Thyroid gland (tissue), 4 donors: ENCODE measurements at regions not wholly inside any gene's neighbourhood (a gene's known extent, or its start where the extent isn't known, plus 50 kb on each side); places are given as distances from the start of the nearest gene placed in this dataset.

ENCODE experiments used
- POLR2A ChIP-seq, 2 donors: fragments of 450-650 bp; IDR thresholded peaks; one replicate each; pipeline ENCODE4 v1.6.1; 2017; ENCODE audit warnings: antibody characterized with exemption in 2 of 2, mild to moderate bottlenecking in 2 of 2, moderate library complexity in 1 of 2
- TF ChIP-seq, protein P1 (sequence below), 6 experiments: fragments of 200-600 bp in 3 of 6; fragments of 450-650 bp in 3 of 6; sonication (generic) in 3 of 6; IDR thresholded peaks; one replicate each; pipeline ENCODE4 v1.5.1; 2016 to 2019; ENCODE audit warnings: antibody characterized with exemption in 6 of 6, mild to moderate bottlenecking in 2 of 6, inconsistent platforms in 1 of 6, moderate library complexity in 1 of 6

DNA sequence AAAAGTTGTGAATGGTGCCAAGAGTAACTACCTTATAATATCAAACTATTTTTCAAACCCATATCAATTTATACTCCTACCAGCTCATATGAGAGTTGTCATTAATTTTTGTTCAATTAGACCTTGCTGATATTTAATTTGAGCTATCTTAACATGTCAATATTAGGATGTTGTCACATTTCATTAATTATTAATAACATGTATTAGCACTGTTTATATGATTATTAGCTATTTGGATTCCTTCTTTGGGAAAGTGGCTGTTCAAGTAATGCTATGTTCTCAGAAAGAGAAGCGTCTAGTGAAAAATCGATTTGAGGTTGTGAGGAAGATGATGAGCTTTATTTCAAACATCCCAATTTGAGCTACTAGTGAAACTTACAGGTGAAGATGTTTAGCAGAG, 620.2 kb downstream of the KCNJ3 start:
- TF ChIP-seq POLR2A (IDR thresholded peaks at IDR 0.05) = no peak
- TF ChIP-seq, protein P1, sequence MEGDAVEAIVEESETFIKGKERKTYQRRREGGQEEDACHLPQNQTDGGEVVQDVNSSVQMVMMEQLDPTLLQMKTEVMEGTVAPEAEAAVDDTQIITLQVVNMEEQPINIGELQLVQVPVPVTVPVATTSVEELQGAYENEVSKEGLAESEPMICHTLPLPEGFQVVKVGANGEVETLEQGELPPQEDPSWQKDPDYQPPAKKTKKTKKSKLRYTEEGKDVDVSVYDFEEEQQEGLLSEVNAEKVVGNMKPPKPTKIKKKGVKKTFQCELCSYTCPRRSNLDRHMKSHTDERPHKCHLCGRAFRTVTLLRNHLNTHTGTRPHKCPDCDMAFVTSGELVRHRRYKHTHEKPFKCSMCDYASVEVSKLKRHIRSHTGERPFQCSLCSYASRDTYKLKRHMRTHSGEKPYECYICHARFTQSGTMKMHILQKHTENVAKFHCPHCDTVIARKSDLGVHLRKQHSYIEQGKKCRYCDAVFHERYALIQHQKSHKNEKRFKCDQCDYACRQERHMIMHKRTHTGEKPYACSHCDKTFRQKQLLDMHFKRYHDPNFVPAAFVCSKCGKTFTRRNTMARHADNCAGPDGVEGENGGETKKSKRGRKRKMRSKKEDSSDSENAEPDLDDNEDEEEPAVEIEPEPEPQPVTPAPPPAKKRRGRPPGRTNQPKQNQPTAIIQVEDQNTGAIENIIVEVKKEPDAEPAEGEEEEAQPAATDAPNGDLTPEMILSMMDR (IDR thresholded peaks at IDR 0.05) = no peak
